GM18517 (cell line): ENCODE measurements at regions not wholly inside any gene's neighbourhood (a gene's known extent, or its start where the extent isn't known, plus 50 kb on each side); places are given as distances from the start of the nearest gene placed in this dataset.

Source experiments
- ATAC-seq: cut with Tn5 transposase; IDR thresholded peaks from one replicate; pipeline ENCODE4 v1.9.1; 2021; ENCODE audit warnings: mild to moderate bottlenecking, moderate library complexity; ENCODE audit not compliant: unreplicated experiment

DNA sequence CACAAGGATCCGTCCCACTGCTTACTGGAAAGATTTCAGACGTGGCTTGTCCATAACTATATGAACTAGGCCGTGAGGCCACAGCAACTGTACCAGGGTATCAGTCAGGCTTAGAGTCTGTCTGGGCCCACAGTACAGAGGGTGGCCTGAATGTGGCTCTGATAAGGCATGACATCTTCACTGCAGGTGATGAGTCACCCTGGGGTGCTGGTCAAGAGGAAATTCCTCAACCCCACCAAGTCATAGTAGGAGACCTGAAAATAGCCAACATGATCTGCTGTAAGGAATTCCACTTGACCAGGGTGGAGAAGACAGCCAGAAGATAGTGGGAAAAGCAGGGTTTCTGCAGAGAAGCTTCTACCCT lies 107.7 kb downstream of the INHBB start:
- no peak for ATAC-seq

DNA sequence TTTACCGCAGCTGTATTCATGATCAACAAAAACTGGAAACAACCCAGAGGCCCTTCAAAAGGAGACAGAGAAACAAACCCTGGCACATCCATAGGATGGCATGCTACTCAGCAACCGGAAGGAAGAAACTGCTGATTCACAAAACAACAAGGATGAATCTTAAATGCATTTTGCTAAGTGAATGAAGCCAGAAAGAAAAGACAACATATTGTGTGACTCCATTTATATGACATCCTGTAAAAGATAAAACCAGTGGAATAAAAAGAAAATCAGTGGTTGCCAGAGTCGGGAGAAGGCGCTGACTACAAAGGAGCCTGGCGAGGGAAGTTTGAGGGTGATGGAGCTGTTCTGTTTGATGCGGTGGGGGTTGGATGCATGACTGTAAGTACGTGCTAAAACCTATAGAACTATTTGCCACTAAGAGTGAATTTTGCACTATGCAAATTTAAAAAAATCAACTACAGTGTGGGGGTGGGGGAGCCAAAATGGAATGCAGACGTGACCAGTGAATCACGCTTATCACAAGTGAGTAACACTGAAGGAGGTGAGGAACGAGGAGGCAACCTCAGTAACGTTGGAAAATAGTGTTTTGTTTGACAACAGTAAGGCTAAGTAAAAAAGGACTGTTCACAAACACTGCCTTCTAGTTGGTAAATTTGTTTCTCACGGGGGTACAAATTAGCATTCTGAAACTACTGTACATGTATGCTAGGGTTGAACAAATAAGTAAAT lies 108.9 kb downstream of the INHBB start:
- ATAC-seq, result no peak

- no peak for ATAC-seq
Measured at GRCh38 chr2:120455390-120455789, 109.5 kb downstream of the INHBB start.

GRCh38 chr2:120456867-120457266 lies 110.9 kb downstream of the INHBB start:
- no peak for ATAC-seq

GRCh38 chr2:120460511-120460910 lies 114.6 kb downstream of the INHBB start:
- no peak for ATAC-seq

- no peak for ATAC-seq
Measured at GRCh38 chr2:120461092-120461491, 115.2 kb downstream of the INHBB start.

DNA sequence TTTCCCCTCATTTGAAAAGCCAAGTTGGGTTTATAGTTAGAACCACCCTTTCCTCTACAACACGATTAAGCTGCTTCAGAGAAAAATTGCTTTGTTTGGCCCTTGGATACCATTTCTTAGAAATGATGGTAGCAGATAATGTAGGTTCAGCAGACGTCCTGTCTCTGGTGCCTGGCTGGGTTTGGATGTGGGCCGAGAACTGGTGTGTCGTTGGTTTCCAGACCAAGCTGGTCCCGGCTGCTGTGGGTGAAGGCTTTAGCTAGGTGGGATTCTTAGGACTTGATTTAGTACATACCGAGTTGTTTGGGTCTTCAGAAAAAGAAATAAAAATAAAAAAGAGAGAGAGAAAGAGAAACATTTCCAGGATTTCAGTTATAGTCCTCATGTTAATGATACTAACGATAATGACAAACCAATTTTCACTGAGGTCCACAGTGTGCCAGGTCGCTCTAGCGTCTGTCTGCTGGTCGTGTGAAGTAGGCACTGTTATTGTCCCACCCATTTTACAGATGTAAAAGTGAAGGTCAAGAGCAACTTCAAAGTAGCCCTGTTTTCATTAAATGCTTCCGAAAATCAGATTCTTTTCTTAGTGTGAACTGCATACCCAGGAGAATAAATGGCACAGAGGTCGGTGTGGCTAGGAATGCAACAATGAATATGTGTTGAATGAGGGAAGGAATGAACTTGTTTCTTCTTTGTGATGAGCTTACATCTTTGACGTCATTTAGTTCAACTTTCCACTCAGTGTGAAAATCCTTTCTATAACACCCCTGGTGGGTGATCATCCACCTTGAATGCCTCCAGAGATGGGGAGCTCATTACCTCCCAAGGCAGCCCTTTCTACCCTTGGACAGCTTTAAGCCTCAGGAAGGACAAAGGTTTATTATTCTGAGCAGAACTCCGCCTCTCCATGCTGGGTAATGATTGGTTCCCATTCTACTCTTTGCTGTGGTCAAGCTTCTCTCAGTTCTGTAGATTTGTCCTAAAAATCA lies 115.9 kb downstream of the INHBB start:
- no peak for ATAC-seq

GRCh38 chr2:120463527-120463926 lies 117.6 kb downstream of the INHBB start:
- no peak for ATAC-seq

DNA sequence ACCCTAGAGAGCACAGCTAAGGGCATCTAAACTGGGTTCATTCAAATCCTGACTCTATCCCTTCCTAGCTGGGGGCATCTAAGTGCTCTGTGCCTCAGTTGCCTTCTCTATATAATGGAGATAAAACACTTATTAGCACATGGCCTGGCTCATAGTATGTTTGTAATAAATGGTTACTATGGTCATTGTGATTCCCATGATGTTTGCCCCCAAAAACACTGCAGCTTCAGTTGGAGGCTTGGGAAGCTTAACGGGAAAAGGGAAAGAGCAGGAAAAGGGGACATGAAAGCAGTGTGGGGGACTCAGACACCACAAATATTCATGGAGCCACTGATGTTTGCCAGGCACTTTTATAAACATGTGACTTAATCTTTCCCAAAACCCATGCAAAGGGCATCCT lies 118.1 kb downstream of the INHBB start:
- no peak for ATAC-seq

DNA sequence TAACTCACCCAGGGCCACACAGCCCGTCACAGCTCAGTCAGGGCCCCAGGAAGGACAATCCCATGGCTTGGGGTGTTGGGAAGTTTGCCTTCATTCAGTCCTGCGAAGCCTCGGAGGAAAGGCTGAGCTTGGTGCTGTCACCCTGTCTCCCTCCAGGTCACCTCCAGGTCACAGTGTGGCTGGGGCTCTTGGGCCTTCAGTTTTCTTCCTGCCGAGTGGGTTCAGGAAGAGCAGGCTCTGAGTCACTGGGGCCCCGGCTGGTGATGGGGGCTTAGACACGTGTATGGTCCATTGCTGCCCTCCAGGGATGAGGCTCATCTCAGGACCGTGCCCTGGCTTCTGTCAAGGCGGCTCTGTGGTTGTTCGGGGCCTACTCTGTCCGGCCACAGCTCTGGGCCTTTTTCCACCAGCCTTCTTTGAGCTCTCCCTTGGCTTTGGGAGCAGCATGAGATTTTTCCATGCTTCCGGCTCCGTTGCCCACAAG lies 118.6 kb downstream of the INHBB start:
- no peak for ATAC-seq

- no peak for ATAC-seq
Measured at GRCh38 chr2:120465012-120465700, 119.2 kb downstream of the INHBB start.

- no peak for ATAC-seq
Measured at GRCh38 chr2:120465701-120465988, 119.7 kb downstream of the INHBB start.

- ATAC-seq, result no peak
Measured at GRCh38 chr2:120465989-120466703, 120.2 kb downstream of the INHBB start.

- ATAC-seq, result no peak
Measured at GRCh38 chr2:120466704-120467054, 120.7 kb downstream of the INHBB start.

DNA sequence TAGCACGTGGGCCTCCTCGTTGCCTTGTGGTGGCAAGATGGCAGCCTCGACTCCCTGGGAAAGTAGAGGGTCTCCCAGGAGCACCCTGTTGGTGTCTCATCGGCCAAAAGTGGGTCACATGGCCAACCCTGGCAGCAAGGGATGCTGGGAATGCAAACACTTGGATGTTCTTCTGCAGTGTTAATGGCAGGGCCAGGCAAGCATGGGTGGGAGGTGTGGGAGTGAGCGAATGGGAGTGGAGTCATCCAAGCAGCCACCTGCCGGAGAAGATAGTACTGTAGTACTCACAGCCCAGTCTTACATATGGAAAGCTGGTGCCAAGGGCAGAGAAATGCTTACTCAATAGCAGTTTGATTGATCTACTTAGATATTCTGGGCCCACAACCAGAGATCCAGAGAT lies 122.2 kb downstream of the INHBB start:
- ATAC-seq, result no peak

GRCh38 chr2:120469426-120469825 lies 123.5 kb downstream of the INHBB start:
- no peak for ATAC-seq

DNA sequence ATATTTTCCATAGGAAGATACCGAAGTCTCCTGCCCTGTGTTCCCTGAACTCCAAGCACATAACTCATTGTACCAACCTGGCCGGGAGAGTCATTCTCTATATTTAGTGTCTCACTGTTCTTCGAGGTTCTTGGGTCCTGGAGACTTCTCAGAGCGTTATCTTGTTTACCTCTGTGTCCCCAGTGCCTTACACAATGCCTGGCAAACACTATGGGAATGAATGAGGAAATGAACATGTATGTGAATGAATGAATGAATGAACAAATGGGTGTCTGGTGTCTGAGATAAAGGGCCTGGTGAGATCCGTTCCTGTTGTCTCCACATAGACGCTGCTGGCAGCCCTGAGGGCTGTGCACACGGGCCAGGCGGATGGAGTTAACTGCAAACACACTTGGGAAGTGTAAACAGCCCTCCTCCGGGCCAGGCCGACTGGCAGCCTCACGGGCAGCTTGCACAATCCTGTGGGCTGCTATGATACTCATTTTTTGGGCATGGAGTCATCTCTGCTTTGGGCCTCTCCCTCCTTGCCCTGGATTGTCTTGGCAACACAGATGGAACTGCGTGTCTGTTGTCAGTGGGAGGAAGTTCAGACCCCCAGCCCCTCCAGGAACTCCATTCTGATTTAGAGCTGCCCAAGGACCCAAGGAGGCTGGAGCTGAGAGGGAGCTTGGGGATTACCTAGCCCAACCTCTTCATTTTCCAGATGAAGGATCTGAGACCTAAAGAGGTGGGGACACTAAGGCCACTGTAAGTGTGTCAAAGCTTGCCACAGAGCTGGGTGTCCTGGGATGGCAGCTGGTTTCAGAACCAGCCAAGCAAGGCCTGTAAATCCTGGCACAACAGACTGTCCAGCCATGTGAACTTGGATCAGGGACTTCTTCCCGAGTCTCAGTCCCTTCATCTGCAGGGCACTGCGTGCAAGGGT lies 124.4 kb downstream of the INHBB start:
- no peak for ATAC-seq

DNA sequence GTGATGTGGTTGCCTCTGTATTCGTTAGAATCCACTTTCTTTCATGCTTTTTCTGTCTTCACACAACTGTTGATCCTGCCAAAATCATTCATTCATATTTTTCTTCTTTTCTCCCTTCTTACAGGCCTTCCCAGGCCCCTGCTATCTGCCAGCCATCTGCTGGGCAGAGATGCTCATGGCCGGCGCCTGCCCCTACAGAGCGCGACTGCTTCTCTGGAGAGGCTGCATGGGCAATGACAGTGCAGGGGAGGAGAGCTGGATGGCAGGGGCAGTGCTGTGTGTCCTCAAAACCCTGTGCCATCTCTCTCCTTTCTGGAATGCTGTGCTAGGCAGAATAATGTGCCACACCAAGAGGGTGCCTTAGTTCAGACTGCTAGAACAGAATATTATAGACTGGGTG lies 125.2 kb downstream of the INHBB start:
- ATAC-seq, result no peak

DNA sequence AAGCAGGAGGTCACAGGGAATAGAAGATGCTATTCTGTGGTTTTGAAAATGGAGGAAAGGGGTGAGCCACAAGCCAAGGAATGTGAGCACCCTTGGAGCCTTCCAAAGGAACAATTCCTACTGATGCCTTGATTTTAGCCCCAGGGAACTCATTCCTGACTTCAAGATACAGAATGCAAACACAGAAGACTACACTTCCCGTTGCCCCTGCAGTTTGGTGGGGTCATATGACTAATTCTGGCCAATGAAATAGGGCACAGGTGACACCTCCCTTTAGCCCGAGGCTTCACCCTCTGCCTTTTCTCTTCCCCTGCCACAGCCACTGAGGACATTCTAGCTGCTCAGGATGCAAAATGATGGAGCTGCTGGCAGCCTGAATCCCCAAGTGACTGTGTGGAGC lies 126.1 kb downstream of the INHBB start:
- no peak for ATAC-seq

DNA sequence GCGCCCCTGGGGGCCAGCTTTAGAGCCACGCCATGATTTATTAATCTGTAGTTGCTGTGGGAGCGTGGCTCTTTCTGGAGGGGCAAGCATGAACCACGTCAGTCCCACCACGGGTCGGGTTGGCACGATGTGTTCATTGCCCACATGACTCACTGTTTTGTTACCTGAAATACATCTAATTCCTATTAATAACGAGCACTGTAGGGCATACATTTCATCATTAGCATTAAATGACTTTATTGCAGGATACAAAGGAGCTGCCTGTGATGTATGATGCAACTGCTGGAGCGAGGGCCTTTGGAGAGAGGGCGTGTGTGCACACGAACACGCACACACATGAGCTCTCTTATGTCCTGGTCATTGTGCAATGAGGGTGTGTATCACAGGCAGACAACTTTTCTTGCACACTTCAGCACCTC lies 127.0 kb downstream of the INHBB start:
- no peak for ATAC-seq
